ENCODE measurements at regions not wholly inside any gene's neighbourhood (a gene's known extent, or its start where the extent isn't known, plus 50 kb on each side); places are given as distances from the start of the nearest gene placed in this dataset.

- Histone ChIP-seq H3K4me3 (ENCODE audit: extremely low read depth in 1 of 4, insufficient read depth in 2 of 4, low read depth in 3 of 4, low read length in 4 of 4) (peak overlapping the region in 3 of 4 experiments; percentile 5 to 44 (median 6); a peak in 4 of 8 replicates), H3K36me3 (ENCODE audit: control insufficient read depth in 2 of 4, insufficient read depth in 4 of 4, low read length in 3 of 4) (no peaks in the 10 kb centered on the region), H2BK120ac (replicated peaks; ENCODE audit: low read depth, low read length) (peak overlapping the region; percentile 98), H3K14ac (ENCODE audit: insufficient read length) (no peak overlapping the region), H4K8ac (ENCODE audit: extremely low read depth, insufficient read depth, low read length) (no peak overlapping the region), H3K4me2 (ENCODE audit: insufficient read depth in 1 of 2, low read depth in 2 of 2, low read length in 2 of 2) (peak overlapping the region; percentile 61 to 62), H3K23ac (ENCODE audit: insufficient read length) (no peak overlapping the region), H2BK5ac (ENCODE audit: low read depth, low read length) (peak overlapping the region; percentile 99), H3K18ac (ENCODE audit: extremely low read depth, low read length) (peak overlapping the region; percentile 97), H3K79me2 (ENCODE audit: control insufficient read depth in 1 of 2, insufficient read depth in 2 of 2, low read length in 2 of 2) (no peaks in the 10 kb centered on the region), H4K91ac (replicated peaks; ENCODE audit: insufficient read length, low read length) (peak overlapping the region; percentile 88), H3K56ac (replicated peaks; ENCODE audit: insufficient read length, low read depth, low read length) (peak overlapping the region; percentile 65), H3K9me3 (ENCODE audit: insufficient read depth in 2 of 2, low read depth in 1 of 2, low read length in 1 of 2) (no peaks in the 10 kb centered on the region), H2AFZ (ENCODE audit: low read length) (no peak overlapping the region), H4K20me1 (replicated peaks in 1 of 2; ENCODE audit: control insufficient read depth in 1 of 2, insufficient read depth in 2 of 2, low read length in 2 of 2) (no peaks in the 10 kb centered on the region), H3K27me3 (replicated peaks in 1 of 4; ENCODE audit: control insufficient read depth in 3 of 4, extremely low read depth in 1 of 4, insufficient read depth in 3 of 4, low read length in 3 of 4) (no peaks in the 10 kb centered on the region), H4K5ac (ENCODE audit: insufficient read length, low read depth, low read length) (peak overlapping the region; percentile 88), H2BK15ac (ENCODE audit: low read length) (no peak overlapping the region), H3K27ac (ENCODE audit: low read depth, low read length) (peak overlapping the region; percentile 70), H3K9ac (replicated peaks in 1 of 4; ENCODE audit: extremely low read depth in 1 of 4, low read depth in 3 of 4, low read length in 3 of 4) (no peak overlapping the region), H2BK20ac (ENCODE audit: low read length) (0 out of 2 replicates have a peak overlapping the region, but pooled peaks have one; percentile 32), H3K4me1 (replicated peaks in 1 of 4; ENCODE audit: control insufficient read depth in 3 of 4, insufficient read depth in 4 of 4, low read length in 3 of 4) (peaks cover 0 to 50% (median 36%) of the 10 kb centered on the region in 4 experiments; a peak in 5 of 7 replicates), H3K23me2 (ENCODE audit: low read depth, low read length) (no peaks in the 10 kb centered on the region), H2AK5ac (ENCODE audit: low read depth, low read length) (0 out of 2 replicates have a peak overlapping the region, but pooled peaks have one; percentile 71), H3K79me1 (ENCODE audit: low read depth, low read length) (no peaks in the 10 kb centered on the region), H2BK12ac (ENCODE audit: low read depth, low read length) (peak overlapping the region; percentile 95; the same call in 1 of the 2 replicates), H3K4ac (replicated peaks; ENCODE audit: insufficient read length, low read depth, low read length) (peak overlapping the region; percentile 80)
- DNase-seq (ENCODE audit: low read depth in 1 of 2, low spot score in 2 of 2) = peak in 1 of 2 experiments; percentile 63
- ChIA-PET CTCF (ENCODE audit: partially characterized antibody) (interaction anchor here (0.6 to 1.5 kb wide), 9 partner anchors 12 to 599 kb away, joined by 3 to 6 read pairs (median 3); no protein-coding TSS in a partner anchor), POLR2A (ENCODE audit: partially characterized antibody) (interaction anchor here (0.6 kb wide), 1 partner anchor 471 kb away, joined by 5 read pairs; no protein-coding TSS in a partner anchor)
- WGBS, 2 experiments (ENCODE audit: extremely low coverage in 1 of 2, insufficient coverage in 1 of 2, insufficient read length in 1 of 2, insufficient replicate concordance in 2 of 2, low coverage in 1 of 2, low lambda C conversion rate in 2 of 2, missing lambda C conversion rate in 1 of 2) = 0% methylated on average over 3 of the region's 3 CpGs; no CpG with 5 or more reads in 1 of the 2 experiments
- peak; percentile 88 for FAIRE-seq
- TF ChIP-seq, protein P1, sequence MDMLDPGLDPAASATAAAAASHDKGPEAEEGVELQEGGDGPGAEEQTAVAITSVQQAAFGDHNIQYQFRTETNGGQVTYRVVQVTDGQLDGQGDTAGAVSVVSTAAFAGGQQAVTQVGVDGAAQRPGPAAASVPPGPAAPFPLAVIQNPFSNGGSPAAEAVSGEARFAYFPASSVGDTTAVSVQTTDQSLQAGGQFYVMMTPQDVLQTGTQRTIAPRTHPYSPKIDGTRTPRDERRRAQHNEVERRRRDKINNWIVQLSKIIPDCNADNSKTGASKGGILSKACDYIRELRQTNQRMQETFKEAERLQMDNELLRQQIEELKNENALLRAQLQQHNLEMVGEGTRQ (IDR thresholded peaks at IDR 0.05; ENCODE audit: low read length) = no peak
- TF ChIP-seq CEBPB (IDR thresholded peaks at IDR 0.05; ENCODE audit: low read depth, low read length) = peak; percentile 35; the same call in 1 of the 2 replicates
- TF ChIP-seq SP2 (IDR thresholded peaks at IDR 0.05; ENCODE audit: low read length) = no peak
- TF ChIP-seq SP1 (IDR thresholded peaks at IDR 0.05; ENCODE audit: low read depth, low read length) = peak; percentile 77; the same call in 1 of the 2 replicates
- TF ChIP-seq JUND (IDR thresholded peaks at IDR 0.05; ENCODE audit: low read length) = peak; percentile 59; the same call in 1 of the 2 replicates
- TF ChIP-seq RAD21 (IDR thresholded peaks at IDR 0.05 in 1 of 2, conservative IDR thresholded peaks at IDR 0.05 in 1 of 2; ENCODE audit: low read depth in 2 of 2, low read length in 2 of 2) = peak; percentile 38 to 50
- TF ChIP-seq JUN (IDR thresholded peaks at IDR 0.05; ENCODE audit: low read depth, low read length) = peak; percentile 33; the same call in 1 of the 2 replicates
These were observed 757.0 kb upstream of the MMS22L start for GRCh38 chr6:98039904-98040607.
